AG09319 (cell line): ENCODE measurements at regions not wholly inside any gene's neighbourhood (a gene's known extent, or its start where the extent isn't known, plus 50 kb on each side); places are given as distances from the start of the nearest gene placed in this dataset.
A peak's percentile ranks its signal among the peaks of the same experiment; 100 is the strongest.

Experiments
- DNase-seq: peaks from one replicate; pipeline ENCODE4 v3.0.0-alpha.2; 2010; ENCODE audit warnings: low read depth; ENCODE audit errors: extremely low read depth
- CTCF ChIP-seq: IDR thresholded peaks from 2 replicates; pipeline ENCODE4 v1.5.1; 2011; ENCODE audit warnings: low read depth, mild to moderate bottlenecking, inconsistent platforms, low read length, moderate library complexity

DNA sequence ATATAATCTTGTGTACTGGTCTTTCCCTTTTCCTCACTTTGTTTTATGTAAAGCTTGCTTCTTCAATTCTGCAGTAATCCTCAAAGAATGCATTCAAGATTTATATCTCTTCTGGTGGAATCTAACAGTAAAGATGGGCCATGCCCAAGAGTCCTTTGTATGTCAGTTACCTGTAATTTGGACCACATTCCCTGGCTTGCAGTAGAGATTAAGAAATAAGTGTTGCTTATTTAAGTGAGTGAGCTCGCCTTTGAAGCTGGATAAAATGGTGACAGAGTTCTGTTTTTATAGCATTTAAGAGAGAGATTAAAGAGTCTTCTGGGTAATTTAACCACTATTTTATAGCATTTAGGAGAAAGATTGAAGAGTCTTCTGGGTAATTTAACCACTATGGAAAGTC is 262.1 kb upstream of the ATP2B1 start:
- TF ChIP-seq CTCF: no peak
- DNase-seq: no peak

GRCh38 chr12:89969093-89969492 is 260.5 kb upstream of the ATP2B1 start:
- no peak for DNase-seq
- no peak for TF ChIP-seq CTCF

DNA sequence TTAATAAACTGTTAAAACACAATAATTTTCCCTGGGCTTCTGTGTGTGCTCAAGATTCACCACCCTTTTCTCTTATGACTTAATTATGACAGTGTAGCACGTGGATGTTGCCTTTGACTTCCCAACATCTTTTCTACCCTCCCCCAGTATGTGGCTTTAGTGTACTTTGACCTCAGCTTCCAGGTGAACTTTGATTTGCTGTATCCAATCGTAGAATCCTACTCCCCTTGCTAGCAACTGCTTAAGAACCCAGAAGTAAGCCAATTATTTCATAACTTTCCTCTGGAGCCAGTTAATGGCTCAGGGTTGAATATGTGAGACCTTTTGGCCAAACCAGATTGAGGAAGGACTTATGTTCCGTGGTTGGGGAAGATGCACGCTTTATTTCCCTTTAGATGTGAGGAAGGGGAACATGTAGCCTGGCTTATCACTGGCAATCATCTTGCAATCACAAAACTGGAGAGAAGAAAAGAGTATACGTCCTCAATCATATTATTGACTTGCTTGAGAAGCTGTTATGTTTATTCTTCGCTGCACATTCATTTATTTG is 259.6 kb upstream of the ATP2B1 start:
- TF ChIP-seq CTCF: no peak
- DNase-seq: no peak

- TF ChIP-seq CTCF: no peak
- DNase-seq: no peak
These were observed 258.0 kb upstream of the ATP2B1 start for GRCh38 chr12:89966495-89967240.

DNA sequence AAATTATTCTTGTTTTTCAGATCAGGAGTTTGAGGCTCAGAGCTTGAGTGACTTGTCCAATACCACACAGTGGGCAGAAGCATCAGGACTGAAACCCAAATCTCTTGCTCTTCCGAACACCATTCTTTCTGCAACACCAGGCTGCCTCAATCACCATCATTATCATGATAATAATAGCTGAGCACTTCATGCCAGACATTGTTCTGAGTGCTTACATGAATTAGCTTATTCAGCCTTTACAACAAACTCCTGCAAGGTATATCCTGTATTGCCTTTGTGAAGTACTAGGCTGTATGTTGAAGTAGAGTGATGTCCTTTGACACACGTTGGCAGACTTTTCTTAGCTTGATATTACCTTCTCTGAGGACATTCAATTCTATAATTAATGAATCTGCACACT is 257.4 kb upstream of the ATP2B1 start:
- DNase-seq: no peak
- TF ChIP-seq CTCF: no peak

GRCh38 chr12:89962648-89963047 is 254.0 kb upstream of the ATP2B1 start:
- no peak for DNase-seq

More at GRCh38 chr12:89962648-89963047, 254.0 kb upstream of the ATP2B1 start:
- peak; percentile 16 for TF ChIP-seq CTCF
